Suppressor macrophage treated with lipopolysaccharide for 4 hours (primary cell): ENCODE measurements at regions not wholly inside any gene's neighbourhood (a gene's known extent, or its start where the extent isn't known, plus 50 kb on each side); places are given as distances from the start of the nearest gene placed in this dataset.

ENCODE experiments used
- DNase-seq: peaks from one replicate; pipeline ENCODE4 v3.0.0-alpha.2; 2020

DNA sequence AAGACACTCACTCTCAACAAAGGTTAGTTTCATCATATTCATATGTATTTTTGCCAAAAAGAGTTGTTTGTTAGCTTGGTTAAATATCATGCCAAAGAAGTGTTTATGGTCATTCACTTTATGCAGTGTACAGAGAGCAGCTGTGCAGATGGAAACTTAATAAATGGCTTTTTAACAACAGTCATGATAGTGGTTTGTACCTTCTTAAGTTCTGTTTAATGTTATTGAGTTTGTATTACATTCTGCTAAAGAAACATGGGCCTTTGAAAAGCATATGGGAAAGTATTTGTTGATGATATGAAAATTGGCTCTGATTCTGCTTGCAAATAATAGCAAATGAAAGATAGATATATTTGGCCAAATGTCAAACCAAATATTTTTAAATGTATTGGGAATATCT is 607.3 kb downstream of the NCAM2 start:
- DNase-seq = no peak

DNA sequence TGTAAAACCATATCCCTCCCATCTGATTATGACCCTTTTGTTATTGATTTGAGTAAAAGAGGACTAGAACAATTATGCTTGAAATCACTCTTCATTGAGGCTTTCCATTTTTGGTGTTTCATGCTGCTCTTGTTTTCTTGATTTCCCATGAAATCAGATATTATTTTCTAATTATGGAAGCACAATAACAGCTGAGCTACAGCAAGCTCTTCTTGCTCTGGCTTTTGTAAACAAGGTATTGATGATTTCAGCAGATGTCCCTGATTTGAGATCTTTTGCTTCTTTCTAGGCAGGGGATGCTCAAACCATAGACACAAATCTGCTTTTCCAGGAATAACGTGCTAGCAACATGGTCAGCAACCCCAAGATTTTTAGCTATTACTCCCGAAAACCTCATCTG is 607.8 kb downstream of the NCAM2 start:
- DNase-seq = no peak

DNA sequence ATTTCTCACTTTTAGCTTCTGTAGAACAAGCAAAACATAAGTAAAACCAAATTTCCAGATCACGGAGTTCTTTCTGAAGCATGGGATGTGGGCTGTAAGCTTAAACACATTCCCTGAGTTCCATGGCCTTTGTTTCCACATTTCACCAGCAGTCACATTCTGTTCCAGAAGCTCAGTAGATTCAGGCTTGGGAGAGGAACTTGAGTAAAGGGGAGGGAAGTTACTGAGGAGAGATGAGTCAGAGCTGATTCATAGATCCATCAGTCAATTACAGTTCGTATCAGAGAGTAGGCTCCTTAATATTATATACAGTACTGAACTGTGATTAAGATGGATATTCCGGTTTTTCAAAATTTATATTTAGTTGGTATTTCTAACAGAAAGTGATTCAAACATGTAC is 614.3 kb downstream of the NCAM2 start:
- DNase-seq = peak; percentile 11

DNA sequence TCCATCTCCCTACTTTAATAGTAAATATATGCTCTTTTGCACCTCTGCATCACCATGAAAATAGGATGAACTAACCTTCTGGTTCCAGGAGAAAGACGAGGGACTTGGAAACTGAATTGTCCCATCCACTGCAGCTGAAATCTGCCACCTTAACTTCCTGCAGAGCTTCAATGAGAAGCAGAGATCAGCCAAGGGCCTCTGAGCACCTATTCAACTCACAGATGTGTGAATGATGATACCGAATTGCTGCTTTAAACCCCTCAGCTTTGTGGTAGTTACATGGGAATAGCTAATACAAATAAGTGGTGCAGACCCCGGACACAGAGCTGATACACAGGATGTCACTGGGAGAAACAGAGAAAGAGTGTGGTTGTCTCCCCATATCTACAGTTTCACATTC is 616.8 kb downstream of the NCAM2 start:
- DNase-seq = no peak

DNA sequence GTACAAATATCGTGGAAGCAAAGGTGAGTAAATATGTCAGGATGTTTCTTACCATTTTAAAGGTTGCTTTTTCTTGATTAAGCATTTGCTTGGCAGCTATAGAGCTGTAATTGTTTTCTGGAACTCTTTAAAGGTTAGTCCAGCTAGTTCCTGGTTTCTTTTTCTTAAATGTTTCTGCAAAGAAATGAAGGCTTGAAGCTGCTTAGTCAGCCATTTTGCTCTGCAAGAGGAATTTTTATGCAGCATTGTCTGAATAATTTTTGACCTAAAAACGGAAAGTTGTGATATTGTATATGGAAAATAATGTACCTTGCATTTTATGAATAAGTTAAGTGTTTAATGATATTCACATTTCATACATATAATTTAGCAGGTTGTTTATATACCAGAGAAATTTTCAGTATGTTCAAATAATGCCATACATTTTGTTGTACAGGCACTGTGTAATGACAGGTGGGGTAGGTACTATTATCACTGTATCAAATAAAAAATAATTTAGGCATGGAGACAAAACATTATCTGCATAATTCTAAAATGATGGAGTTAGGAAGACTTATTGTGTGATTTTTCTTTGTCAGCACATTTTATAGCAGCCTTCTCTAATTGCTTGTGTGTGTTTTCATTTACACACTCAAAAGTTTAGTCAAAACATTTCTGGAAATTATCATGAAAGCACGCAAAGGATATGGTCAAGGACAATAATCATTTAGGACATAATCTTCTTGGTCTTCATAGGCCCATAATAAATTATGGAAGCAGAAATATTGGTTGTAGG is 624.4 kb downstream of the NCAM2 start:
- no peak for DNase-seq

DNA sequence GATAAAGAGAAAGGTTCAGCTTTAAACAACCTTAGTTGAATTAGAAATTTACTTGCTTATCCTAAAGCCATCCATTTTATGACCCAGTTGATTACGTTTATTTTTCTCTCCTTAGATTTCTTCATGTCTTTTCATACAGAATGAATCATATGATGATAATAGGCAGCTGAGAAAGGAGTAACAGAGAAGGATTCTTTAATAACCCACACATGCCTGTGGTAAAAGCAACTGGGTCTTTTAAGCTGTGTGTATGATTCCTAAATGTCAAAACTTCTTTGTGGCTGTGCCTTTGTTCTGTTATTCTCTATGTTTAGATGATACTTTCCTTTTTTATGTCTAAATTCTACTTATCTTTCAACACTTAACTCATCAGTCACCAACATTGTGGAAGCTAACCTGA is 626.5 kb downstream of the NCAM2 start:
- no peak for DNase-seq

DNA sequence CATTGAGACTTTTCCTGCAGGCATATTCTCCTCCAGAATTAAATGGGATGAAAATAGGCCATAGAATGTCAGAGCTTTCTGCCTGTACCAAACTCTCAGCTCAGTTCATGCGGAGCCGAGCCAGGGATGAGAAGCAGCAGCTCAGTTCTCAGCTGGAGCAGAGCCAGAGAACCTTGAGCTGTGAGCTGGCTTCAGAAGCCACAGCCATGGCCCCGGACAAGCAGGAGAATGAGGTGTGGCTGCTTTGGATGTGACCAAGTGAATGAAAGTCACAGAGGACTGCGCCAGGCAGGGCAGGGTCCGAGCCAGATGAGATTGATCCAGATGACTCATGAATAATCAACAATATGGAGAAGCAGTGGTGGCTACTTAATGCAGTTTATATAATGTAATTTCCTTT is 633.8 kb downstream of the NCAM2 start:
- no peak for DNase-seq

DNA sequence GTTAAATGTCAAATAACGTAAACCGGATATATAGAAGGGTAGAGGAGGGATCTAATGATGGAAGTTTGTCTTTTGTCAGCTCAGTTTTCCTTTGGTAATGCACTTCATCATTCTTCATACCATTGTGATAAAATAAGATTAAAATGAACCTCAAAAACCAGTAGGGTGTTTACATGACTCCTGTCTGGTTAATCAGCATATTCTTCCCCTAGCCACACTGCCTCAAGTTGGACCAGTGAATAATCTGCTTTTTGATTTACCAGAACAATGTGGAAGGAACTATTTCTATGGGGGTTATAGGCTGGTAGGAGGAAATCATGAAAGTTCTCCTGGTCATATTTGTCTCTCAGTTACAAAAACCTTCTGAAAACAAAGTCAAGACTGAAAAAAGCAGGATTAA is 634.7 kb downstream of the NCAM2 start:
- DNase-seq = no peak

DNA sequence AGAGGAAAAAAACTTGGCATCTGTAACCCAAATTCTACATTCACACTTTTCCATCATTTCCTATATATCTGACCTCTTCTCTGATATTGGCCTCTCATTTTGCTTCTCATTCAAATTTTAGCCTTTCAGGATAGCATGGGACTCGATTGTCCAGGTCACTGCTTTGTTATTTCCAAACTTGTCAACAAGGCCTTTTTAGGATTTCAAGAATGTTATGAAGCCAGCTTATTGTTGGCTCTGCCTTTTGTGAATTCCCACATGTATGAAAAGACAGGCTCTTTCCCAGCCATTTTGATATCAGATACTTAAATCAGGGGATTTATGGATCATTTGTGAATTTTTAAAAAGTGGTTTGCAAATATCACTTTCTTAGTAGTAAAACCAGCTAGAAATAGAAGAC is 663.5 kb downstream of the NCAM2 start:
- DNase-seq = no peak

DNA sequence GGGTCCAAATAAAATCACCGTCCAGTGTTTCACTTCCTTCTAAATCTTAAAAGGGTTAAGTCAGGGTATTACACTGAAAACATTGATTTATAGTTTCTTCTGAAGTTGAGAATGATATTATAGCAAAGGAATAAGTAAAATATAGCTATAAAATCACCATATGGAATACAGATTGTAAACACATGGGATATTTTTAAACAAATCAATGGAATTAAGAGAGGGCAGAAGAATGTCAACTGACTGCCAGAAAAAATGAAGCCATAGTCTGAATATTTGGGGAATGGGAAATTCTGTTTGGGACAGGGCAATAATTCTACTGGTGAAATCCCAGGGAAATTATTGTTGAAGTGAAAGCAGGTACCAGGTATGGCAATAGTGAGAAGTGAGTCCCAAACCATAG is 664.6 kb downstream of the NCAM2 start:
- no peak for DNase-seq

DNA sequence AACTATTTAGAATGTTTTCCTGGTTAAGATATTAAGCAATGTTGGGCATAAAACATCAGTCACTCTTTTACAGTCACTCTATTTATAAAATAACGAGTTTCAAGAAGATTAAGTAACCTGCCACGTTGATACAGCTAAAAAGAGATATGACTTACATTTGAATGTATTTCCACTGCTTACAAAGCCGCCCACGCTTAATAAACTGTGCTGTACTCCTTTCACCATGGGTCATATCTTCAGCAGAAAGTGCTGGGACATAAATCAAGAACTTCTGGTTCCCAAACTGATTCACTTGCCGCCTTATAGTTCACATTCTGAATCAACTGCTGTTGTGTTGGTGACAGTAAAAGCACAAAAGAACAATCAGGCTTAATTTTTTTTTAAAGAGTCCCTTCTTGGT is 666.7 kb downstream of the NCAM2 start:
- DNase-seq = no peak

DNA sequence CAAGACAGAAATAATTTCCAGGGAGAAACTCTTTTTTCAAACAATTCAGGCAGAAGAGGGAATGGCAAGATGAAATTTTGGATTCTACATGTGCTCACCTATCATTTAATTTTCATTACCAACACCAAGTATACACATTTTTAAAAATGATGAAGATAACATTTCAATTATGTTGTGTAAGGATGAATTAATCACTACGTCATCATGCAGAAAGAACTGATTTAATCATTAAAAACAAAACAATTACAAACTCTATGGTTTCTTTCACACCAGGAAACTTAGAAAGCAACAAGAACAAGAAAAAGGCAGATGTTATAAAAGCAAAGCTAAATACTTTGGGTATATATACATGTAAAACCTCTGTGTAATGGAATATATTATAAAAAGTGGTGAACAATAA is 668.5 kb downstream of the NCAM2 start:
- DNase-seq = no peak

DNA sequence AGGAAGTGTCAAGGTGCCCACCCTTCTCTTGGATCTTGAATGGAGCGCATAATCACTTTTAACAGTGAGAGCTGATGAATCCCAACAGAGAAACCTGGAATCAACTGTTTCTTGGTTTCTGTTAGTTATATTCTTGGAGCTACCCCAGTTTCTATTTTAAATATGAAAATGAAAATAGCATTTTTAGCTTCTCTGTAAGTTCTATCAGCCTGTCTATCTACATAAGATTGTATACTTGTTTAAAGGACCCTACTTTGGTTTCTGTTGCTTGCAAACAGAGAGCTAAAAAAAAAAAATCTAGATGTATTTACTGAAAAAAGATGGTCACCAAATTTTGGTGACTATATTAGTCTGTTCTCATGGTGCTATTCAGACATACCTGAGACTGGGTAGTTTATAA is 670.0 kb downstream of the NCAM2 start:
- no peak for DNase-seq

DNA sequence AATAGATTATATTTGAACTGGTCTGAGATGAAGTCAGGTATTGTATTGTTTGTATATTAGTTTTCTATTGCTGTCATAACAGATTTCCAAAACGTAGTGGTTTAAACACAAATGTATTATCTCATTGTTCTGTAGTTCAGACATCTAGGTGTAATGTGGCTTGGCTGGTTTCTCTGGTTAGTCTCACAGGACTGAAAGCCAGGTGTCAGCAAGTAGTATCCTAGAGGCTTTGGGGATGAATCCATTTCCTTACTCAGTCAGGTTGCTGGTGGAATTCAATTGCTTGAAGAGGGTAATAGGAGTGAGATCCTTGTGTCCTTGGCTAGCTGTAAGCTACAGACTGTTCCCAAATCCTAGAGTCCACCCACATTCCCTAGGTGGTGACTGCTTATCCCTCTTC is 675.8 kb downstream of the NCAM2 start:
- no peak for DNase-seq

DNA sequence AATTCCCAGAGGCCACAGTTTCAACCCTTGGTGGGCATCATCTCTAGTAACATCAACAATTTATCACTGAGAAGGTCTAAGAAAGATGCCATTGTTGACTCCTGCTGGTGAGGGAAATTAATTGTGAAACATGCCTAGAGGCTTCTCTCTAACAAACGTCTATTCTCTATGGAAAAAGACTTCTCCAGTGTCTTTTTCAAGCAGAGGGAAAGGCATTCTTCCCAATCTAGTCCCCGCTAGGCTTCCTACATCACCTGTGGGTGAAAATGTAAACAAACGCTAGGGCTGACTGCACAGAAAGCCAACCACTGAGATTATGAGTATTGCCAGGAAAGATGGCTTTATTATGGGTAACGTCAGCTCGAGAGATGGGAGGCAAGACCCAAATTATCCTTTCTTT is 677.4 kb downstream of the NCAM2 start:
- no peak for DNase-seq

DNA sequence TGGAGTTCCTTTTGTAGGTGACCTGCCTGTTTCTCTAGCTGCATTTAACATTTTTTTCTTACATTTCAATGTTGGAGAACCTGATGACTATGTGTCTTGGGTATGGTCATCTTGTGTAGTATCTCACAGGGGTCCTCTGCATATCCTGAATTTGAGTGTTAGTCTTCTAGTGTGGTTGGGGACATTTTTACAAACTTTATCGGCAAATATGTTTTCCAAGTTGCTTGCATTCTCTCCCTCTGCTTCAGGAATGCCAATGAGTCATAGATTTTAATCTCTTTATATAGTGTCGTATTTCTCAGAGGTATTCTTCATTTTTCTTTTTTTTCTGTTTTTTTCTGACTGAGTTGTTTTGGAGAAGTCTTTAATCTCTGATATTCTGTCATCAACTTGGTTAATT is 684.0 kb downstream of the NCAM2 start:
- no peak for DNase-seq

DNA sequence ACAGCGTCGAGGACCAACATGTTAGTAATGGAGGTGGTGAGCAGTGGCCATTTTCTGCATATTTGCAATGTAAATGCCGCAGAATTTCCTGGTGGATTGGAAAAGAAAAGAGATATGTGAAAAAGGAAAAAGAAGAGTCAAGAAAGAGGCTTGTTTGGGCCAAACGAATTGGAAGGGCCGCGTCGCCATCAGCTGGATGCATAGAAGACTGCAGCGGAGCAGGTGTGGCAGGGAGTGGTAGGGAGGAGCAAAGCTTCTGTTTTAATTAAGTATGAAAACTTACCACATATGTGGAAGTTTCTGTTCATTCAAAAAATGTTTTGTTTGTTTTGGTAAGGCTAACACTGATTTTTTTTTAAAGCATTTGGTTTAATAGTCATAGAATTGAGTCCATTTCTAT is 690.7 kb downstream of the NCAM2 start:
- no peak for DNase-seq

DNA sequence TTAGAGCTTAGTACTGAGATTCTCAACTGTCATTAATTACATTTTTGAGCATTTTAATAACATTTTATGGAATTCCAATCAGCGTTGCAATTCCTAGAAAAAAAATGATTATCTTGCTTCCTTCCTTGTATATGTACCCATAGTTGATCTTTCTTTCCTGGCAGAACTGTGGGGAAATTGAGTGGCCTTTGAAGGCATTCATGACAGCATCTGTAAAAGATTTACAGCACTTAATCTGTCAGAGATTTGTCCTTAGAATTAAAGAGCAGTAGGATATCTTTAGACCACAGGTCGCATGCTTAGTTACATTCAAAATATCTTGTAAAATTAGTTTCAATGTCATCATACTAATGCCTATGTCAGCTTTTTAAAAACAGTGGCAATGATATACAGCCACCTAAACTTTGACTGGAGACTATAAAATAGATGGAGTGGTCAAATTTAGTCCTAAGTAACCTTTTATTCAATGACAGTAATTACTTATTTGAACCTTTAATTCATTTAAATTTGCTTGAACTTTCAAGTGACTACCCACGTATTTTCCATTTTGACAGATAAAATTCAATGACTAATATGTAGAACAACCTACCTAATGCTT is 692.0 kb downstream of the NCAM2 start:
- no peak for DNase-seq

DNA sequence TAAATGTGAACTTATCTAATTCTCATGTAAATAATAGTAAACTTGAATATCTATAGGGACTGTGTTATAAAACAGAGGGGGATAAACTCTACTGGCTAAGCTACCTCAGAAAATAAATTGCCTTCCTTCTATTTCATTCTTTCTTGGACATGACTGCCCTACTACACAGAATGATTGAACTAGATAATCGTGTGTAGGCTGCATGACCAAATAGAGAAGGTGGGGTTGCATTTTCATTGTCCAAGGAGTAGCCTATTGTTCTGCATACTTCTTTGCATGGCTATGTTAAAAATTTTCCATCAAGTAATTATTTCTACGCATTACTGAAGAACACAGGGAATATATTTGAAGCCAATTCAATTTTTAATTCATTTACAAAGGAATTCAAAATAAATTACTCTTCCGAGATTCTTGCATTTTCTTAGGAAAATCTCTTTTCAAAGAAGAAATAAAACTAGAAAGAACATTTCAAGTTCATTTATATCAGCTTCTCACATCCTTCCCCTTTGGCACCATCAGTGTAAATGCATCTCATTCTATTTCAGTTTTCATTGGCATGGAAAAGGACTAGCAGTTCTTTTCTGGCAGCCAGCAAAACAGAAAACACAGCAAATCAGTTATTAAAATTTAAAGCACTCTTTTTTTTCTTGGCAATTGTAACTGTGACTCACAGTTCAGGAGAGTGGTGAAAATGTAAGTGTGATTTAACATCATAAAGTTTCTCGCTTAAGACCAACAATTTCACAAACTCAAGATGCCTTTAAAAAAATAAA is 714.7 kb downstream of the NCAM2 start:
- no peak for DNase-seq

DNA sequence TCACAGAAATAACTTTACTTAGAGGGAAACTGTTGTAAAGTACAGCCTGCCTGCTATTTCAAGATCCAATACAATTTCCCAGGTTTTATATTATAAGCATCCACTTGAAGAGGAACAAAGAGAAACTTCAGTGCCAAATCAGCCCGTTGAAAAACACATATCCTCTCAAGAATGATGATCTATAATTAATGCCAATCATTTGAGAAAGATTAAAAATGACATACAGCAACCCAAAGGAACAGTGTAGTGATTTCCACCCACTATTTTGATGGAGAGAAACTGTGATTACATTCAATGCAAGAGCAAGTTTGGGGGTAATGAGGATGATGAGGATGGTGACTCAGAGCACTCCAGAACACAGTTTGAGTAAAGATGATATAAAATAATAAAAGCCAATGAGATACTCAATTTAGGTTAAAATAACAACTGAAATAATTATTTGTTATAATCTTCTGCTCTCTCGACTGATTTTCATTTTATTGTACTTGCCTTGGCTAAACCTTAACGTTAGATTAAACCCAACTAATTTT is 715.5 kb downstream of the NCAM2 start:
- DNase-seq = no peak

DNA sequence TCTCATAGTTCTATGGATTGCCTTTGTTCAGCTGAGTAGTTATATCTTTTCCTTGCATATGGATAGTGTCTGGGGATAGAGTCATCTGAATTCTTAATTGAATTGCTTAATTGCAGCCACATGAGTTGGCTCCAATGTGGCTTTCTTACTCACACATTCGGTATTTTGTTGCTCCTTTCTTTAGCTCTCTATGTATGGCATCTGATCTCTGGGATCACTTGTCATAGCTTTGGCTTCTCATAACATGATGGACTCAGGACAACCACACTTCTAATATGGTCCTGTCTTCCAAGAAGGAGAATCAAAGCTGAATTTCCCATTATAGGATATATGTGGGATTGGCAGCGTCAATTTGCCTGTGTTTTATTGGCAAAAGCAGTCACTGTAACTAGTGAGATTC is 716.2 kb downstream of the NCAM2 start:
- DNase-seq = no peak

DNA sequence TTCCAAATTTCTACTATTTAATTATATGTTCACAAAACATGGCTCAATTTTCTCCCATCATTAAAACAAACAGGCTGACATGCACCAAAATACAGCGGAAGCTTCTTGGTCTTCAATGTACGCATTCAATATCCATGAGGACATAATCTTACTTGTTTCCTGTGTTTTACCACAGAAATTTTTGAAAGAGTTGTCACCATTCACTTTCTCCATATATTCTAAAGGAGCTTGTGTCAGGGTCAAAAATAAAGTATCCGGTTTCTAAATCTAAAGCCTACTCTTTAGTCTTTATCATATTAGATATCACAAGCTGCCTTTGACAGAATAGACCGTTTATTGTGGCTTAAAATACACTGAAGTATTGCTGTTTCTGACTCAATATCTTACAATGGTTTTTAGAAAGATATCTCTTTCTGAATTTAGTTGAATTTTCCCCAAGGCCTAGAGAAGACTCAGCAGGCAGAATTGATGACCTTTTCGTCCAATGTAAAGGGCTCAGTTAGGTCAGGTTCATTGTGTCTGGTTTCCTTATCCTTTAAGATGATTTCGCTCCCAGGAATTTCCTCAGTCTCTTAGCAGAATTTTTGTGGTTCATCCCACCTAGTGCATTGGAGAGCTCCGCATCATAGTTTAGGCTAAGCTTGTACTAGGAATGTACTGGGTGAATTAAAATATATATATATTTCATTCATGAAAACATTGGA is 717.2 kb downstream of the NCAM2 start:
- no peak for DNase-seq

DNA sequence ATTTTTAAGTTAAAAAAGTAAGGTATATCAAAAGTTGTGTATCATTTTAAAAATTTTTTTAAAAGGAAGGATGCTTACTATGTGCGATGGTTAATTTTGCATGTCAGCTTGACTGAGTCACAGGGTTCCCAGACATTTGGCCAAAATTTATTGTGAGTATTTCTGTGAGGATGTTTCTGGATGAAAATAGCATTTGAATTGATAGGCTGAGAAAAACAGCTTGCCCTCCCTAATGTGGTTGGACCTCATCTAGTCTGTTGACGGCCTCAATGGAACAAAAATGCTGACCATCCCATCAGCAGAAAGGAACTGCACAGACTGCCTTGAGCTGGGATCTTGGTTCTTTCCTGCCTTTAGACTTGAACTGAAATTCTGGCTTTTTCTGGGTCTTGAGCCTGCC is 724.5 kb downstream of the NCAM2 start:
- no peak for DNase-seq
